ENCODE measurements at regions not wholly inside any gene's neighbourhood (a gene's known extent, or its start where the extent isn't known, plus 50 kb on each side); places are given as distances from the start of the nearest gene placed in this dataset.

- Histone ChIP-seq H2AFZ (ENCODE audit: low read depth, low read length) (no peak overlapping the region), H3K9me3 (ENCODE audit: insufficient read depth, low read length) (no peaks in the 10 kb centered on the region), H3K9ac (ENCODE audit: low read length) (no peak overlapping the region), H3K36me3 (replicated peaks; ENCODE audit: low read depth, low read length) (no peaks in the 10 kb centered on the region), H3K4me1 (ENCODE audit: low read length) (no peaks in the 10 kb centered on the region), H3K27me3 (ENCODE audit: low read depth, low read length) (no peaks in the 10 kb centered on the region), H3K79me2 (ENCODE audit: low read length) (no peaks in the 10 kb centered on the region), H3K4me2 (ENCODE audit: low read length) (no peak overlapping the region), H3K4me3 (ENCODE audit: low read length) (no peak overlapping the region), H4K20me1 (ENCODE audit: insufficient read depth, low read length) (no peaks in the 10 kb centered on the region), H3K27ac (ENCODE audit: low read length) (no peak overlapping the region)
- no peak for TF ChIP-seq CTCF (IDR thresholded peaks at IDR 0.05; ENCODE audit: low read depth, low read length)
- no peak for TF ChIP-seq EZH2phosphoT487 (IDR thresholded peaks at IDR 0.05; ENCODE audit: low read depth)
Measured at GRCh38 chr1:78415165-78415564, 75.6 kb upstream of the PTGFR start.

- Histone ChIP-seq H3K27ac (ENCODE audit: low read length) (no peak overlapping the region), H3K27me3 (ENCODE audit: low read depth, low read length) (no peaks in the 10 kb centered on the region), H4K20me1 (ENCODE audit: insufficient read depth, low read length) (no peaks in the 10 kb centered on the region), H3K9me3 (ENCODE audit: insufficient read depth, low read length) (no peaks in the 10 kb centered on the region), H3K9ac (ENCODE audit: low read length) (no peak overlapping the region), H3K4me3 (ENCODE audit: low read length) (no peak overlapping the region), H3K4me1 (ENCODE audit: low read length) (no peaks in the 10 kb centered on the region), H3K4me2 (ENCODE audit: low read length) (no peak overlapping the region), H2AFZ (ENCODE audit: low read depth, low read length) (no peak overlapping the region), H3K36me3 (replicated peaks; ENCODE audit: low read depth, low read length) (no peaks in the 10 kb centered on the region), H3K79me2 (ENCODE audit: low read length) (no peaks in the 10 kb centered on the region)
- TF ChIP-seq EZH2phosphoT487 (IDR thresholded peaks at IDR 0.05; ENCODE audit: low read depth) = no peak
- TF ChIP-seq CTCF (IDR thresholded peaks at IDR 0.05; ENCODE audit: low read depth, low read length) = no peak
Measured at GRCh38 chr1:78419309-78419708, 71.5 kb upstream of the PTGFR start.

- Histone ChIP-seq H3K4me1 (ENCODE audit: low read length) (no peaks in the 10 kb centered on the region), H3K36me3 (replicated peaks; ENCODE audit: low read depth, low read length) (no peaks in the 10 kb centered on the region), H3K79me2 (ENCODE audit: low read length) (no peaks in the 10 kb centered on the region), H4K20me1 (ENCODE audit: insufficient read depth, low read length) (no peaks in the 10 kb centered on the region), H3K27ac (ENCODE audit: low read length) (no peak overlapping the region), H3K4me2 (ENCODE audit: low read length) (no peak overlapping the region), H2AFZ (ENCODE audit: low read depth, low read length) (no peak overlapping the region), H3K9me3 (ENCODE audit: insufficient read depth, low read length) (no peaks in the 10 kb centered on the region), H3K4me3 (ENCODE audit: low read length) (no peak overlapping the region), H3K9ac (ENCODE audit: low read length) (no peak overlapping the region), H3K27me3 (ENCODE audit: low read depth, low read length) (no peaks in the 10 kb centered on the region)
- TF ChIP-seq EZH2phosphoT487 (IDR thresholded peaks at IDR 0.05; ENCODE audit: low read depth) (no peak), CTCF (IDR thresholded peaks at IDR 0.05; ENCODE audit: low read depth, low read length) (no peak)
Measured at GRCh38 chr1:78420181-78420580, 70.6 kb upstream of the PTGFR start.

GRCh38 chr1:78420688-78421087, 70.1 kb upstream of the PTGFR start:
- Histone ChIP-seq H3K9ac (ENCODE audit: low read length) (no peak overlapping the region), H3K27me3 (ENCODE audit: low read depth, low read length) (no peaks in the 10 kb centered on the region)
- TF ChIP-seq EZH2phosphoT487 (IDR thresholded peaks at IDR 0.05; ENCODE audit: low read depth) = no peak
- TF ChIP-seq CTCF (IDR thresholded peaks at IDR 0.05; ENCODE audit: low read depth, low read length) = no peak

More at GRCh38 chr1:78420688-78421087, 70.1 kb upstream of the PTGFR start:
- Histone ChIP-seq H3K4me1 (ENCODE audit: low read length) (no peaks in the 10 kb centered on the region), H3K27ac (ENCODE audit: low read length) (no peak overlapping the region), H3K4me3 (ENCODE audit: low read length) (no peak overlapping the region), H3K79me2 (ENCODE audit: low read length) (no peaks in the 10 kb centered on the region), H2AFZ (ENCODE audit: low read depth, low read length) (no peak overlapping the region), H3K36me3 (replicated peaks; ENCODE audit: low read depth, low read length) (no peaks in the 10 kb centered on the region), H3K4me2 (ENCODE audit: low read length) (no peak overlapping the region), H4K20me1 (ENCODE audit: insufficient read depth, low read length) (no peaks in the 10 kb centered on the region), H3K9me3 (ENCODE audit: insufficient read depth, low read length) (no peaks in the 10 kb centered on the region)

All from OCI-LY3 (cell line).